ENCODE measurements at regions not wholly inside any gene's neighbourhood (a gene's known extent, or its start where the extent isn't known, plus 50 kb on each side); places are given as distances from the start of the nearest gene placed in this dataset.

GRCh38 chr5:158434749-158435148 lies 575.8 kb upstream of the CLINT1 start:
- Mint-ChIP-seq H3K4me1 (no peaks in the 10 kb centered on the region), H3K27me3 (ENCODE audit: low read depth) (no peaks in the 10 kb centered on the region), H3K36me3 (no peaks in the 10 kb centered on the region), H3K4me3 (no peak overlapping the region), H3K27ac (no peak overlapping the region), H3K9me3 (peaks cover 18% of the 10 kb centered on the region)
- ChIA-PET POLR2A (no interaction called here), CTCF (interaction anchor here (0.9 kb wide), 1 partner anchor 259 kb away, joined by 3 read pairs; no protein-coding TSS in a partner anchor)
- no peak for ATAC-seq
- no peak for DNase-seq (ENCODE audit: low spot score)
- TF ChIP-seq PRRX2 (CRISPR knock-in tag; IDR thresholded peaks at IDR 0.05) (no peak), ZNF263 (CRISPR knock-in tag; IDR thresholded peaks at IDR 0.05; ENCODE audit: low read depth) (no peak), GRHL2 (CRISPR knock-in tag; IDR thresholded peaks at IDR 0.05; ENCODE audit: insufficient replicate concordance, severe bottlenecking) (no peak), GTF2I (CRISPR knock-in tag; conservative IDR thresholded peaks at IDR 0.05) (no peak), NR1H2 (CRISPR knock-in tag; IDR thresholded peaks at IDR 0.05) (no peak), ZNF138 (CRISPR knock-in tag; conservative IDR thresholded peaks at IDR 0.05) (no peak), ZSCAN18 (CRISPR knock-in tag; IDR thresholded peaks at IDR 0.05) (no peak), OVOL2 (CRISPR knock-in tag; IDR thresholded peaks at IDR 0.05; ENCODE audit: borderline replicate concordance) (no peak), AFF4 (CRISPR knock-in tag; IDR thresholded peaks at IDR 0.05; ENCODE audit: borderline replicate concordance) (no peak), NFE2L1 (CRISPR knock-in tag; IDR thresholded peaks at IDR 0.05) (no peak), SOX15 (CRISPR knock-in tag; IDR thresholded peaks at IDR 0.05) (no peak), NR2C2 (CRISPR knock-in tag; IDR thresholded peaks at IDR 0.05) (no peak), FOXP4 (CRISPR knock-in tag; IDR thresholded peaks at IDR 0.05) (no peak), ZNF281 (CRISPR knock-in tag; IDR thresholded peaks at IDR 0.05) (no peak), CTCF (IDR thresholded peaks at IDR 0.05) (no peak), ZNF121 (CRISPR knock-in tag; IDR thresholded peaks at IDR 0.05) (no peak), AR (CRISPR knock-in tag; IDR thresholded peaks at IDR 0.05) (no peak), ATF6 (CRISPR knock-in tag; IDR thresholded peaks at IDR 0.05) (no peak), ZNF425 (CRISPR knock-in tag; conservative IDR thresholded peaks at IDR 0.05) (no peak)

Data from WTC11 (cell line).